RCC 7860 (cell line): ENCODE measurements at regions not wholly inside any gene's neighbourhood (a gene's known extent, or its start where the extent isn't known, plus 50 kb on each side); places are given as distances from the start of the nearest gene placed in this dataset.
"Not testable (repeated sequence)": the region's sequence is repeated elsewhere in the genome, so short reads cannot be mapped to it uniquely, and the experiment has no call there.

Experiments used
- DNase-seq: peaks from one replicate; pipeline ENCODE4 v3.0.0-alpha.2; 2015; ENCODE audit warnings: low spot score
- FAIRE-seq: peaks from 2 replicates; lab custom pipeline; 2012; peaks lifted over from hg19 to GRCh38; lab: Jason Lieb, UNC

DNA sequence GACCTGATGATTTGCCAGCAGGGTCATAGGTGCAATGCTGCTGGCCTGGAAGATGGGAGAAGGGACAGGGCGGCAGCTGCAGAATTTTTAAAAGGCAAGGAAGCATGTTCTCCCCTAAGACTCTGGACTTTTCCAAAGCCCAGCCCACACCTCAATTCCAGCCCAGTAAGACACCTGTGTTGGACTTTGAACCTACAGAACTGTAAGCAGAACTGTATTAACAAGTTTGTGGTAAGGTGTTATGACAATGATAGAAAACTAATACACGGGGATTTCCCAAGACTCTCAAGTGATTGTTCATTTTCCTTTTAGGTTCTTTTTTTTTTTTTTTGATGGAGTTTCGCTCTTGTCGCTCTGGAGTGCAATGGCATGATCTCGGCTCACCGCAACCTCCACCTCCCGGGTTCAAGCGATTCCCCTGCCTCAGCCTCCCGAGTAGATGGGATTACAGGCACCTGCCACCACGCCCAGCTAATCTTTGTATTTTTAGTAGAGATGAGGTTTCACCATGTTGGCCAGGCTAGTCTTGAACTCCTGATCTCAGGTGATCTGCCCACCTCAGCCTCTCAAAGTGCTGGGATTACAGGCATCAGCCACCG is 53.0 kb upstream of the CYP2D6 start:
- not testable (repeated sequence) for FAIRE-seq, DNase-seq

GRCh38 chr22:42180349-42180842 is 49.8 kb upstream of the CYP2D6 start:
- FAIRE-seq (no peak), DNase-seq (no peak)
